GM19397 (cell line): ENCODE measurements at regions not wholly inside any gene's neighbourhood (a gene's known extent, or its start where the extent isn't known, plus 50 kb on each side); places are given as distances from the start of the nearest gene placed in this dataset.
"Not testable (repeated sequence)": the region's sequence is repeated elsewhere in the genome, so short reads cannot be mapped to it uniquely, and the experiment has no call there.

Experiments used
- ATAC-seq: cut with Tn5 transposase; IDR thresholded peaks from one replicate; pipeline ENCODE4 v1.9.1; 2021; ENCODE audit warnings: mild to moderate bottlenecking, moderate library complexity; ENCODE audit not compliant: unreplicated experiment

GRCh38 chr18:27510036-27510633 lies 325.0 kb upstream of the CHST9 start:
- ATAC-seq: not testable (repeated sequence)

GRCh38 chr18:27501671-27502070 lies 316.6 kb upstream of the CHST9 start:
- no peak for ATAC-seq

- ATAC-seq: no peak
Measured at GRCh38 chr18:27500531-27500930, 315.4 kb upstream of the CHST9 start.

- ATAC-seq: no peak
Measured at GRCh38 chr18:27497246-27497645, 312.1 kb upstream of the CHST9 start.

GRCh38 chr18:27493182-27493581 lies 308.1 kb upstream of the CHST9 start:
- ATAC-seq: no peak

- no peak for ATAC-seq
Measured at GRCh38 chr18:27491772-27492171, 306.7 kb upstream of the CHST9 start.

- ATAC-seq: no peak
Measured at GRCh38 chr18:27483276-27483675, 298.2 kb upstream of the CHST9 start.

- ATAC-seq: no peak
Measured at GRCh38 chr18:27478459-27478858, 293.4 kb upstream of the CHST9 start.

GRCh38 chr18:27473318-27473717 lies 288.2 kb upstream of the CHST9 start:
- ATAC-seq: no peak

- no peak for ATAC-seq
Measured at GRCh38 chr18:27467073-27467472, 282.0 kb upstream of the CHST9 start.

GRCh38 chr18:27461957-27462356 lies 276.8 kb upstream of the CHST9 start:
- no peak for ATAC-seq

GRCh38 chr18:27449104-27449503 lies 264.0 kb upstream of the CHST9 start:
- no peak for ATAC-seq

- no peak for ATAC-seq
Measured at GRCh38 chr18:27447930-27448329, 262.8 kb upstream of the CHST9 start.

GRCh38 chr18:27447451-27447881 lies 262.4 kb upstream of the CHST9 start:
- no peak for ATAC-seq

- ATAC-seq: no peak
Measured at GRCh38 chr18:27430595-27430994, 245.5 kb upstream of the CHST9 start.

- ATAC-seq: no peak
Measured at GRCh38 chr18:27428716-27429475, 243.8 kb upstream of the CHST9 start.

GRCh38 chr18:27428120-27428519 lies 243.0 kb upstream of the CHST9 start:
- no peak for ATAC-seq

GRCh38 chr18:27423581-27423980 lies 238.5 kb upstream of the CHST9 start:
- no peak for ATAC-seq

GRCh38 chr18:27419646-27420045 lies 234.5 kb upstream of the CHST9 start:
- no peak for ATAC-seq

- no peak for ATAC-seq
Measured at GRCh38 chr18:27415495-27415894, 230.4 kb upstream of the CHST9 start.

- ATAC-seq: no peak
Measured at GRCh38 chr18:27414682-27415081, 229.6 kb upstream of the CHST9 start.
